ENCODE measurements at regions not wholly inside any gene's neighbourhood (a gene's known extent, or its start where the extent isn't known, plus 50 kb on each side); places are given as distances from the start of the nearest gene placed in this dataset.

DNA sequence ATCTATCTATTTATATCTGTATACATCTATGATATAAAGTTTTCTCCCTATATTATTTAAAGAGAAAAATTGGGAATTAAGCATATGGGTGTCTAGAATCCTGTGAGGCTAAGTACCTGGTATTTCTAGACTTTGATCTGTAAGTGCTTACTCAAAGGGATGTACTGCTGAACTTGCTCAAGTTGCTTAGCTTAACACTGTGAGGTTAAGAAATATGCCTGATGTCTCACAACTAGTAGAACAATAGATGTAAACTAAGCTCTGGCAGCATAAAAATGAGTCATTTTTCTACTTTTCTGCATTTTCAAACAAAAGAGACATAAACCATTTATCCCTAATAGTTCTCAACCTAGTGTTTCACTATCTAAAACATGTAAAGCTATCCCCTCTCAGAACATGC, 744.4 kb upstream of the ANO3 start:
- H3K9me3 ChIP-seq (ENCODE audit: control insufficient read depth, low read length): no peaks in the 10 kb centered on the region
- no peaks in the 10 kb centered on the region for H3K27me3 ChIP-seq (replicated peaks; ENCODE audit: control insufficient read depth, insufficient read depth, low read length, poor library complexity, severe bottlenecking)
- no peak for DNase-seq
- no peaks in the 10 kb centered on the region for H3K4me1 ChIP-seq (ENCODE audit: control insufficient read depth, insufficient read depth, low read length, poor library complexity, severe bottlenecking)
- no peak overlapping the region for H3K27ac ChIP-seq (ENCODE audit: insufficient read depth, low read length, poor library complexity, severe bottlenecking)
- H3K36me3 ChIP-seq (ENCODE audit: control insufficient read depth, insufficient read depth, low read length): no peaks in the 10 kb centered on the region
- H3K4me3 ChIP-seq (ENCODE audit: insufficient read depth, low read depth, low read length, poor library complexity, severe bottlenecking): no peak overlapping the region

DNA sequence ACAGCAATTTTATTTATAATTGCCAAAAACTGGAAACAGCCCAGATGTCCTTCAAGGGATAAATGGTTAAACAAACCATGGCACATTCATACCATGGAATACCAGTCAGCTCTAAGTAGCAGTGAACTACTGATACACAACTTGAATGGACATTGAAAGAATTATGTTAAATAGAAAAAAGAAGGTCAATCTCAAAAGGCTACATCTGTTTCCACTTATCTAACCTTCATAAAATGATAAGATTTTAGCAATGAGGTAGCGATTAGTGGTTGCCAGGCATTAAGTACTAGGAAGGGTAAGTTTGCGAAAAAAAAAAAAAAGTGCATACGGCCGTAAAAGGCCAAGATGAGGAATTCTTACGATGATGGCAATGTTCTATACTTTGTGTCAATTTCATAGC, 738.7 kb upstream of the ANO3 start:
- no peaks in the 10 kb centered on the region for H3K4me1 ChIP-seq (ENCODE audit: control insufficient read depth, insufficient read depth, low read length, poor library complexity, severe bottlenecking)
- H3K4me3 ChIP-seq (ENCODE audit: insufficient read depth, low read depth, low read length, poor library complexity, severe bottlenecking): no peak overlapping the region
- H3K9me3 ChIP-seq (ENCODE audit: control insufficient read depth, low read length): no peaks in the 10 kb centered on the region
- no peaks in the 10 kb centered on the region for H3K36me3 ChIP-seq (ENCODE audit: control insufficient read depth, insufficient read depth, low read length)
- no peak for DNase-seq
- H3K27me3 ChIP-seq (replicated peaks; ENCODE audit: control insufficient read depth, insufficient read depth, low read length, poor library complexity, severe bottlenecking): no peaks in the 10 kb centered on the region
- H3K27ac ChIP-seq (ENCODE audit: insufficient read depth, low read length, poor library complexity, severe bottlenecking): no peak overlapping the region

DNA sequence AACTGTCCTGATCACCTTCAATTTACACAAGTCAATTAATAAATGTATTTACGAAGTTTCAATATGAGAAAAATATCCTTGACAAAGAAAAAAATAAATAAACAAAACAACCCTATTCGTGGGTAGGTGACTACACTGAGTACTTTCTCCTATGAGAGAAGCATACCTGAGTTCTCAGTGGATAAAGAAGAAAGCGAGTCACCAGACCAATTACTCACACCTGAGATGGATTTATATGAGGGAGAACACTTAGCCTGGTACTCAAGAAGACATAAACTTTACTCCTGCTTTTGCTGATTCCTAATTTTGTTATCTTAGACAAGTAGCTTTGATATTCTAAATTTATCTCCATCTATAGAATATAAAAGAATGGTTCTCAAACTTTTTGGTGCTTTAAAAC, 735.2 kb upstream of the ANO3 start:
- H3K27ac ChIP-seq (ENCODE audit: insufficient read depth, low read length, poor library complexity, severe bottlenecking): no peak overlapping the region

DNA sequence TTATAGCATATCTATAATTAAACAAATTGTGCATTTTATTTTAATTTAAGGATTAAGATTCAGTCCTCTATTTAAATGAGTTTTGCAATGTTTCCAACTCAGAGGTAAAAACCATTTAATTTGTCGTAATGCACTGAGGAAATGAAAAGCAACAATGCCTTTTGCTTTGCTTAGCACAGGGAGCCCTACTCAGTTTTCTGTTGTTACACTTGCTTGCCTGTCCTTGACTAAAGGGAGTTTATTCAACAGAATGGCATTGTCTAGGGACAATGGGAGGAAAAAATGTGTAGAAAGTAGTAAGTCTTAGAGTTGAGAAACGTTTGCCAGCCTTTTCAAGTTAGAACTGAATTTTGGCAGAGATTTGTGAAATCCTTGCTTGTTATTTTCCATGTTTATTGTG, 734.2 kb upstream of the ANO3 start:
- Histone ChIP-seq H3K9me3 (ENCODE audit: control insufficient read depth, low read length) (no peaks in the 10 kb centered on the region), H3K36me3 (ENCODE audit: control insufficient read depth, insufficient read depth, low read length) (no peaks in the 10 kb centered on the region), H3K4me3 (ENCODE audit: insufficient read depth, low read depth, low read length, poor library complexity, severe bottlenecking) (no peak overlapping the region), H3K27me3 (replicated peaks; ENCODE audit: control insufficient read depth, insufficient read depth, low read length, poor library complexity, severe bottlenecking) (no peaks in the 10 kb centered on the region), H3K4me1 (ENCODE audit: control insufficient read depth, insufficient read depth, low read length, poor library complexity, severe bottlenecking) (no peaks in the 10 kb centered on the region), H3K27ac (ENCODE audit: insufficient read depth, low read length, poor library complexity, severe bottlenecking) (no peak overlapping the region)
- no peak for DNase-seq

More for the DNA sequence above, 735.2 kb upstream of the ANO3 start:
- Histone ChIP-seq H3K9me3 (ENCODE audit: control insufficient read depth, low read length) (no peaks in the 10 kb centered on the region), H3K27me3 (replicated peaks; ENCODE audit: control insufficient read depth, insufficient read depth, low read length, poor library complexity, severe bottlenecking) (no peaks in the 10 kb centered on the region), H3K4me3 (ENCODE audit: insufficient read depth, low read depth, low read length, poor library complexity, severe bottlenecking) (no peak overlapping the region), H3K4me1 (ENCODE audit: control insufficient read depth, insufficient read depth, low read length, poor library complexity, severe bottlenecking) (no peaks in the 10 kb centered on the region), H3K36me3 (ENCODE audit: control insufficient read depth, insufficient read depth, low read length) (no peaks in the 10 kb centered on the region)
- DNase-seq: no peak

DNA sequence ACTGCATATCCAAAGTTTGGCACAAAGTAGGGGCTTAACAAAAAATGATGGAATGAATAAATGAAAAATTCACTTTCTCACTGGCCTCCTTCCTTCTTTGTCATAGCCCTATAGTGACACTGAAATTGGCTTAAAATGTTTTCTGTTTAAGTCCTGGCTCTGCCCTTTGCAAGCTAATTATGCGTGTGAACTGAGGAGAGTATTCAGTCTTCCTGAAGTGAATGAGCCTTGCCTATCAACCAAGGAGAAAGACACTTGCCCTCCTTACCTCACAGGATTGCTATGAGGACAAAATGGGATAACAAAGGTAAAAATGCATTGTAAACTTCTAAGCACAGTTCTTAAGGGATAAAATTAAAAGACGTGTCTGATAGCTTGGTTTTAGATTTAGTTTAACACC, 729.8 kb upstream of the ANO3 start:
- no peaks in the 10 kb centered on the region for H3K4me1 ChIP-seq (ENCODE audit: control insufficient read depth, insufficient read depth, low read length, poor library complexity, severe bottlenecking)
- no peak for DNase-seq
- no peak overlapping the region for H3K4me3 ChIP-seq (ENCODE audit: insufficient read depth, low read depth, low read length, poor library complexity, severe bottlenecking)
- no peaks in the 10 kb centered on the region for H3K27me3 ChIP-seq (replicated peaks; ENCODE audit: control insufficient read depth, insufficient read depth, low read length, poor library complexity, severe bottlenecking)
- no peak overlapping the region for H3K27ac ChIP-seq (ENCODE audit: insufficient read depth, low read length, poor library complexity, severe bottlenecking)
- H3K9me3 ChIP-seq (ENCODE audit: control insufficient read depth, low read length): no peaks in the 10 kb centered on the region
- no peaks in the 10 kb centered on the region for H3K36me3 ChIP-seq (ENCODE audit: control insufficient read depth, insufficient read depth, low read length)

DNA sequence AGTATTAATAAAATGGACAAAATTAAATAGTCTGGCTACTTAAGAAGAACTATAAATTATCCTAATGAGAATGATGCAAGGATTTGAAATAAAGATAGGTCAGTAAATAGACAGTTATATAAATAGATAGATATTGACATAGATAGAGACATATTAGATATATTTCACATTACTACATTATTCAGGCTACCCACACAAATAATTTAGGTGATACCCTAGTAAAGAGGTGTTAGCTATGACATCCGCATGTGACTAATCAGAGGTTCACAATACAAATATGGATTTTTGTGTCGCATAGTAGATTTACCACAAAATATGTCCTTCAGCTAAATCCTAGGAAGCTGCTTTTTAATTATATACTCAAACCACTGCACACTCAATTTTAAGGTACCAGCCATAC, 729.0 kb upstream of the ANO3 start:
- Histone ChIP-seq H3K4me3 (ENCODE audit: insufficient read depth, low read depth, low read length, poor library complexity, severe bottlenecking) (no peak overlapping the region), H3K36me3 (ENCODE audit: control insufficient read depth, insufficient read depth, low read length) (no peaks in the 10 kb centered on the region), H3K9me3 (ENCODE audit: control insufficient read depth, low read length) (no peaks in the 10 kb centered on the region), H3K4me1 (ENCODE audit: control insufficient read depth, insufficient read depth, low read length, poor library complexity, severe bottlenecking) (no peaks in the 10 kb centered on the region), H3K27ac (ENCODE audit: insufficient read depth, low read length, poor library complexity, severe bottlenecking) (no peak overlapping the region), H3K27me3 (replicated peaks; ENCODE audit: control insufficient read depth, insufficient read depth, low read length, poor library complexity, severe bottlenecking) (no peaks in the 10 kb centered on the region)
- no peak for DNase-seq

DNA sequence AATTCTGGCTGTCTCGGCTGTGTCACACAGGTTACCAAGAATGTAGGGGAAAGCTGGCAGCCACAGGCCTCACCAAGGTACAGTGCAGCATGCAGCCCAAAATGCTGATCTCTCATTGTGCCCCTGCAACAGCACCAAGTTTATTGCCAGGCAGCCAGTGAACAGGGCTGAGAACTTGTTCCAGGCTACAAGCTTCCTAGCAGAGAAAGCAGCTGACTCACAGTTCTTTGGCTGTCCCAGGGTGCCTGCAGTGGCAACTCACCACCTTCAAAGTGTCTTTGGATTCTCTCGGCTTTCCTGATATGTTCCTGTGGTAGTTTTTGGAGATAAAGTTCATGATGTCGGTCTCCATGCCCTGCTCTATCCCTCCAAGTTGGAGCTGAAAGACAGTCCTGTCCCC, 719.1 kb upstream of the ANO3 start:
- DNase-seq: no peak
- Histone ChIP-seq H3K4me3 (ENCODE audit: insufficient read depth, low read depth, low read length, poor library complexity, severe bottlenecking) (no peak overlapping the region), H3K27ac (ENCODE audit: insufficient read depth, low read length, poor library complexity, severe bottlenecking) (no peak overlapping the region), H3K27me3 (replicated peaks; ENCODE audit: control insufficient read depth, insufficient read depth, low read length, poor library complexity, severe bottlenecking) (no peaks in the 10 kb centered on the region), H3K4me1 (ENCODE audit: control insufficient read depth, insufficient read depth, low read length, poor library complexity, severe bottlenecking) (no peaks in the 10 kb centered on the region), H3K36me3 (ENCODE audit: control insufficient read depth, insufficient read depth, low read length) (no peaks in the 10 kb centered on the region), H3K9me3 (ENCODE audit: control insufficient read depth, low read length) (peaks cover 5% of the 10 kb centered on the region)

DNA sequence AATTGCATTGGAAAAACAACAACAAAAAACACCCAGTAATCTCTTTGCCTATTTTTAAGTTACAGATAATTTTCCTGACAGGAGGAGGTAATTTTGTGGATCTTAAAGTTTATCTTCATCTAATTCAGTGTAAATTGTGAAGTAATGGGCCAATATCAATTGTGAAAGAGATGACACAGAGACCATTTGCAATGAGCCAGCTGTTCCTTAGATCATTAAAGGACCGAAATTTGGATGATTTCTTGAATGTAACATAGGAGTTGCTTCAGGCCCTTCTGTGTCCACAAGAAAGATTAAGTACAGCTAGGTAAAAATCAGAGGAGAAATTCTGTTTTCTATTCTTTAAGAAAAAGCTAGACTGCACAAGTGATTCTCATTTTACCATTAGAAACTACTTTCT, 718.5 kb upstream of the ANO3 start:
- Histone ChIP-seq H3K36me3 (ENCODE audit: control insufficient read depth, insufficient read depth, low read length) (no peaks in the 10 kb centered on the region), H3K4me3 (ENCODE audit: insufficient read depth, low read depth, low read length, poor library complexity, severe bottlenecking) (no peak overlapping the region), H3K4me1 (ENCODE audit: control insufficient read depth, insufficient read depth, low read length, poor library complexity, severe bottlenecking) (no peaks in the 10 kb centered on the region), H3K9me3 (ENCODE audit: control insufficient read depth, low read length) (peaks cover 5% of the 10 kb centered on the region), H3K27ac (ENCODE audit: insufficient read depth, low read length, poor library complexity, severe bottlenecking) (no peak overlapping the region), H3K27me3 (replicated peaks; ENCODE audit: control insufficient read depth, insufficient read depth, low read length, poor library complexity, severe bottlenecking) (no peaks in the 10 kb centered on the region)
- no peak for DNase-seq

DNA sequence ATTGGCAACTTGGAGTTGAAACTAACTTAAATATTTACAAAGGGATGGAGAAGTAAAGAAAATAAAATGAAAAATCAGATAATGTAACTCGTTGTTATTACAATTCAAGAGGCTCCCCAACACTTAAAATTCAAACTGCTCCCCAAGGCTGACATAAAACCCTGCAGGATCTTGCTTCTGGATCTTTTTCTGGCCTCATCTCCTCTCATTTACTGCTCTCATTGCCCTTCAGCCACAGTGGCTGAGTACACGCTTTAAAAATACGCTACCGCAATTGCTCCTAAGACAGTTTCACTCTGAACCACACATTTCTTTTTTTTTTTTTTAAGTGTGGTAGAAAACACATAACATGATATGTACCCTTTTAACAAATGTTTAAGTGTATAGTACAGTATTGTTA, 718.1 kb upstream of the ANO3 start:
- H3K4me3 ChIP-seq (ENCODE audit: insufficient read depth, low read depth, low read length, poor library complexity, severe bottlenecking): no peak overlapping the region
- DNase-seq: no peak
- no peaks in the 10 kb centered on the region for H3K36me3 ChIP-seq (ENCODE audit: control insufficient read depth, insufficient read depth, low read length)
- no peaks in the 10 kb centered on the region for H3K4me1 ChIP-seq (ENCODE audit: control insufficient read depth, insufficient read depth, low read length, poor library complexity, severe bottlenecking)
- peaks cover 5% of the 10 kb centered on the region for H3K9me3 ChIP-seq (ENCODE audit: control insufficient read depth, low read length)
- no peaks in the 10 kb centered on the region for H3K27me3 ChIP-seq (replicated peaks; ENCODE audit: control insufficient read depth, insufficient read depth, low read length, poor library complexity, severe bottlenecking)
- H3K27ac ChIP-seq (ENCODE audit: insufficient read depth, low read length, poor library complexity, severe bottlenecking): no peak overlapping the region

DNA sequence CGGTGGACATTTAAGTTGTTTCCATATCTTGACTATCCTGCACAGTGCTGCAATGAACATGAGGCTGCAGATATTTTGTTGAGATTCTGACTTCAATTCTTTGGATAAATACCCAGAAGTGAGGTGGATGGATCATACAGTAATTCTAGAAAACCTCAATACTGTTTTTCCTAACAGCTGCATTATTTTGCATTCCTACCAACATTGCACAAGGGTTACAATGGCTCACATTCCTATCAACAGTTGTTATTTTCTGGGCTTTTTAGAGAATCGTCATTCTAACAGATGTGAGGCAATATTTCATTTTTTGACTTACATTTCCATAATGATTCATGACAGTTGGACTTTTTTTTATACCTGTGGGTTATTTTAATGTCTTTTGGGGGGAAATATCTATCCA, 716.9 kb upstream of the ANO3 start:
- no peak overlapping the region for H3K27ac ChIP-seq (ENCODE audit: insufficient read depth, low read length, poor library complexity, severe bottlenecking)
- H3K36me3 ChIP-seq (ENCODE audit: control insufficient read depth, insufficient read depth, low read length): no peaks in the 10 kb centered on the region
- no peaks in the 10 kb centered on the region for H3K4me1 ChIP-seq (ENCODE audit: control insufficient read depth, insufficient read depth, low read length, poor library complexity, severe bottlenecking)
- H3K27me3 ChIP-seq (replicated peaks; ENCODE audit: control insufficient read depth, insufficient read depth, low read length, poor library complexity, severe bottlenecking): no peaks in the 10 kb centered on the region
- DNase-seq: no peak
- H3K4me3 ChIP-seq (ENCODE audit: insufficient read depth, low read depth, low read length, poor library complexity, severe bottlenecking): no peak overlapping the region
- peaks cover 5% of the 10 kb centered on the region for H3K9me3 ChIP-seq (ENCODE audit: control insufficient read depth, low read length)

DNA sequence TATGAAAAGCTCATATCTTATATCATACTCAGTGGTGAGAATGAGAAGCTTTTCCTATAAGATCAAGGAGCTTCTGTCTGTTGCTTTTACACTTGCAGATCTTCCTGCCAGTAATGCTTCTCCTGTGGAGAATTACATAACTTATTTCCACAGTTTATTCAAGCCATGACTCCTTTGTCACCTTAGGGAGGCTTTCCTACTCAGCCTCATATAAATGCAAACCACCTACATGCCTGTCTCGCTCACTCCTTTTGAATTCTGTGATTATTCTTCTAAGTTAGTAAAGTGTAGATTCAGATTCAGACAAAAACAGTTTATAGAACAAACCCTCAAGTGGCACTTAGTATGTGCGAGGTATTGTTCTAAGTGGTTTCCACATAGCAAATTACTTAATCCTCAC, 716.1 kb upstream of the ANO3 start:
- Histone ChIP-seq H3K27ac (ENCODE audit: insufficient read depth, low read length, poor library complexity, severe bottlenecking) (no peak overlapping the region), H3K9me3 (ENCODE audit: control insufficient read depth, low read length) (peaks cover 5% of the 10 kb centered on the region), H3K4me1 (ENCODE audit: control insufficient read depth, insufficient read depth, low read length, poor library complexity, severe bottlenecking) (no peaks in the 10 kb centered on the region), H3K36me3 (ENCODE audit: control insufficient read depth, insufficient read depth, low read length) (no peaks in the 10 kb centered on the region), H3K27me3 (replicated peaks; ENCODE audit: control insufficient read depth, insufficient read depth, low read length, poor library complexity, severe bottlenecking) (no peaks in the 10 kb centered on the region), H3K4me3 (ENCODE audit: insufficient read depth, low read depth, low read length, poor library complexity, severe bottlenecking) (no peak overlapping the region)
- DNase-seq: no peak

Data from effector memory CD4-positive, alpha-beta T cell (primary cell).